ENCODE measurements at regions not wholly inside any gene's neighbourhood (a gene's known extent, or its start where the extent isn't known, plus 50 kb on each side); places are given as distances from the start of the nearest gene placed in this dataset.

GRCh38 chr5:3330442-3330841, 265.2 kb upstream of the IRX1 start:
- no peak for DNase-seq (ENCODE audit: extremely low spot score, unreplicated experiment)

DNA sequence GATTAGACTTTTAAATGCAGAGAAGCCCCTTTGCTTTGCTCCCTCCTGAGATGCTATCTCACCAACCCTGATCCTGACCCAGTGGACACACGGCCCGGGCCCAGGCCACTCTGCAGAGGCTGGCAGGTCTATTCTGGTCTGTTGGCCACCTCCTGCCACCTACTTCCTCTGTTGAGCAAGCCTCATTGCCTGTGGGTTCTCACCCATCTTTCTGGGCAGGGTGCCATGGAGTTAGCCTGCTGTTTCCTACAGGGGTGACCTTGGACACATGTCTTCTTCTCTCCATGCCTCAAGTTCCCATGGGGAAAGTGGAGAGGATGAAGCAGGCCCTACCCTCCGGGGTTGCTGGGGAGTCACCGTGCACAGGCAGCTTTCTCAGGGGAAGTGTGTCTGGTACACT, 266.2 kb upstream of the IRX1 start:
- Mint-ChIP-seq H3K4me3 (ENCODE audit: unreplicated experiment) (no peak overlapping the region), H3K4me1 (ENCODE audit: unreplicated experiment) (no peaks in the 10 kb centered on the region), H3K27me3 (ENCODE audit: unreplicated experiment) (no peaks in the 10 kb centered on the region), H3K36me3 (ENCODE audit: unreplicated experiment) (no peaks in the 10 kb centered on the region), H3K9me3 (ENCODE audit: unreplicated experiment) (peaks cover 21% of the 10 kb centered on the region), H3K27ac (ENCODE audit: unreplicated experiment) (no peak overlapping the region)
- no peak for DNase-seq (ENCODE audit: extremely low spot score, unreplicated experiment)
- no peak for TF ChIP-seq CTCF (IDR thresholded peaks at IDR 0.05)

More at GRCh38 chr5:3330442-3330841, 265.2 kb upstream of the IRX1 start:
- TF ChIP-seq CTCF (IDR thresholded peaks at IDR 0.05), result no peak
- H3K9me3 Mint-ChIP-seq (ENCODE audit: unreplicated experiment), result peaks cover 15% of the 10 kb centered on the region
- H3K27me3 Mint-ChIP-seq (ENCODE audit: unreplicated experiment), result no peaks in the 10 kb centered on the region
- H3K27ac Mint-ChIP-seq (ENCODE audit: unreplicated experiment), result no peak overlapping the region
- H3K4me3 Mint-ChIP-seq (ENCODE audit: unreplicated experiment), result no peak overlapping the region
- no peaks in the 10 kb centered on the region for H3K36me3 Mint-ChIP-seq (ENCODE audit: unreplicated experiment)
- H3K4me1 Mint-ChIP-seq (ENCODE audit: unreplicated experiment), result no peaks in the 10 kb centered on the region

DNA sequence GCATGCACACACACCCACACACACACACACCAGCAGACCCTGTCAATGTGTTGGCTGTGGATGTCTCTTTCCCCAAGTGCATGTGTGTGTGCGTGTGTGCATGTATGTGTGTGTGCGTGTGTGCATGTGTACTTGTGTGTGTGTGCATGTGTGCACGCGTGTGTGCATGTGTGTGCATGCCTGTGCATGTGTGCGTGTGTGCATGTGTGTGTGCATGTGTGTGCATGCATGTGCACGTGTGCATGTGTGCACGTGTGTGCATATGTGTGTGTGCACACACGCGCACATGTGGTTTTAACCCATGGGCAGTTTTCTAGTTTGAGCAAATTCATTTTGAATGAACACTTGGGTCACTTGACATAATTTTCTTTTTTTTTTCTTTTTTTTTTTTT, 268.8 kb upstream of the IRX1 start:
- Mint-ChIP-seq H3K36me3 (ENCODE audit: unreplicated experiment) (no peaks in the 10 kb centered on the region), H3K27me3 (ENCODE audit: unreplicated experiment) (no peaks in the 10 kb centered on the region), H3K9me3 (ENCODE audit: unreplicated experiment) (peaks cover 18% of the 10 kb centered on the region), H3K27ac (ENCODE audit: unreplicated experiment) (no peak overlapping the region), H3K4me3 (ENCODE audit: unreplicated experiment) (no peak overlapping the region), H3K4me1 (ENCODE audit: unreplicated experiment) (no peaks in the 10 kb centered on the region)
- no peak for DNase-seq (ENCODE audit: extremely low spot score, unreplicated experiment)
- TF ChIP-seq CTCF (IDR thresholded peaks at IDR 0.05), result no peak

- Mint-ChIP-seq H3K4me3 (ENCODE audit: unreplicated experiment) (no peak overlapping the region), H3K9me3 (ENCODE audit: unreplicated experiment) (peaks cover 14% of the 10 kb centered on the region), H3K36me3 (ENCODE audit: unreplicated experiment) (no peaks in the 10 kb centered on the region), H3K27me3 (ENCODE audit: unreplicated experiment) (no peaks in the 10 kb centered on the region), H3K4me1 (ENCODE audit: unreplicated experiment) (no peaks in the 10 kb centered on the region), H3K27ac (ENCODE audit: unreplicated experiment) (no peak overlapping the region)
- TF ChIP-seq CTCF (IDR thresholded peaks at IDR 0.05), result no peak
- DNase-seq (ENCODE audit: extremely low spot score, unreplicated experiment), result no peak
These were observed 269.4 kb upstream of the IRX1 start for GRCh38 chr5:3325972-3326840.

DNA sequence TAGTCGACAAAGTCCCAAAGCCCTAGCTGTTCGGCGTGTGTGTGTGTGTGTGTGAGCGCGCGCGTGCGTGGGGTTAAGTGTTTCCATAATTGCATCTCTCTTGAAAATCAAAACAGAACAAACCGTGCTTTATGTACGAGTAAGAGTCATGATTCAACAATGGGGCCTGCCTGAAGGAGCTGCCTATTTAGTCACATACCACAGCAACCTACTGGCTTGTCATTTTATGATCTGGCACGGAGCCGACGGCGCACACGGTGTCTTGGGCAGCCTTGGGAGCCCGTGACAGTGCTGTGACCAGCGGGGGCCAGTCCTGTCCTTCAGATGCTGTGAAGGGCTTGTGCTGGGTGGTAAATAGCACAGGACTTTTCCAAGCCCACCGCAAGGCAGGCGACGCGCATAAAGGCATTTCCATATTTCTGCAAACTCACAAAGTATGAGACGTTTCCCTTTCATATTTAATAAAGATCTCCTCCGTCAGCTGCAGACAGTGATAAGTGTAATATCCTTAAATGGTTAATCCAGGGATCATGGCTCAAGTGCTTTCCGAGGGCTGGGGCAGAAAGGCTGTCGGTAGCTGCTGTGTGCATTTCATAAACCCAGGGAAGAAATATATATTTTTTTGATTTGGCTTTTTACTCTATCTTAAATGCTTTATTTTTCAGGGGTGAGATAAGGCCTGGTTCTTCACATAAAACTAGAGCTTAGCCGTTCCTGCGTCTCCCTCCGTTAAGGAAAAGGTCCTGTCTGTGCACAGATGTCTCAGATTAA, 270.2 kb upstream of the IRX1 start:
- Mint-ChIP-seq H3K4me3 (ENCODE audit: unreplicated experiment) (no peak overlapping the region), H3K27me3 (ENCODE audit: unreplicated experiment) (no peaks in the 10 kb centered on the region), H3K27ac (ENCODE audit: unreplicated experiment) (no peak overlapping the region), H3K4me1 (ENCODE audit: unreplicated experiment) (no peaks in the 10 kb centered on the region), H3K36me3 (ENCODE audit: unreplicated experiment) (no peaks in the 10 kb centered on the region), H3K9me3 (ENCODE audit: unreplicated experiment) (peaks cover 8% of the 10 kb centered on the region)
- no peak for TF ChIP-seq CTCF (IDR thresholded peaks at IDR 0.05)
- no peak for DNase-seq (ENCODE audit: extremely low spot score, unreplicated experiment)
